MCF 10A (cell line): ENCODE measurements at regions not wholly inside any gene's neighbourhood (a gene's known extent, or its start where the extent isn't known, plus 50 kb on each side); places are given as distances from the start of the nearest gene placed in this dataset.
A peak's percentile ranks its signal among the peaks of the same experiment; 100 is the strongest.

Experiments
- BruUV-seq: library from RNA; stranded (reverse); fragments of 400-500 nt; replicated peaks from 2 replicates; lab custom pipeline; 2021; lab: Mats Ljungman, UMichigan
- CTCF ChIA-PET: fragments of 300-600 bp; sonication (Branson Sonifier 250); formaldehyde crosslinking; extraction: SDS; loops from one replicate; lab custom pipeline; 2021; ENCODE audit warnings: antibody characterized with exemption, inconsistent platforms; lab: Yijun Ruan, JAX
- POLR2A ChIA-PET: fragments of 300-600, 350-650 bp; sonication (Branson Sonifier 250); formaldehyde crosslinking; extraction: SDS; loops from one replicate; lab custom pipeline; 2020; ENCODE audit warnings: antibody characterized with exemption, inconsistent platforms; lab: Yijun Ruan, JAX
- DNase-seq: peaks from one replicate; pipeline ENCODE4 v3.0.0-alpha.2; 2018; ENCODE audit not compliant: unreplicated experiment
- H3K27ac Mint-ChIP-seq: one replicate; pipeline ENCODE4 v1.8.0; 2022; ENCODE audit warnings: mild to moderate bottlenecking, low read depth, mixed read lengths; ENCODE audit not compliant: unreplicated experiment
- H3K27me3 Mint-ChIP-seq: one replicate; pipeline ENCODE4 v1.8.0; 2022; ENCODE audit warnings: mixed read lengths; ENCODE audit not compliant: insufficient read depth, unreplicated experiment
- H3K36me3 Mint-ChIP-seq: one replicate; pipeline ENCODE4 v1.8.0; 2022; ENCODE audit warnings: mild to moderate bottlenecking, moderate library complexity, mixed read lengths; ENCODE audit not compliant: insufficient read depth, unreplicated experiment
- H3K4me1 Mint-ChIP-seq: one replicate; pipeline ENCODE4 v1.8.0; 2022; ENCODE audit warnings: mixed read lengths; ENCODE audit not compliant: insufficient read depth, unreplicated experiment
- H3K4me3 Mint-ChIP-seq: one replicate; pipeline ENCODE4 v1.8.0; 2022; ENCODE audit warnings: mild to moderate bottlenecking, moderate library complexity, mixed read lengths; ENCODE audit not compliant: unreplicated experiment
- H3K9me3 Mint-ChIP-seq: one replicate; pipeline ENCODE4 v1.8.0; 2022; ENCODE audit warnings: mixed read lengths; ENCODE audit not compliant: unreplicated experiment
- intact Hi-C: fragments of 100-400 bp; cut with micrococcal nuclease; formaldehyde crosslinking; loops from 2 replicates; pipeline ENCODE4 v1.14.1; 2022
- TF ChIP-seq, protein P1 (sequence below): fragments of 200-600 bp; IDR thresholded peaks from one replicate; pipeline ENCODE4 v1.8.0; 2022; ENCODE audit warnings: antibody characterized with exemption, mild to moderate bottlenecking; ENCODE audit not compliant: unreplicated experiment

DNA sequence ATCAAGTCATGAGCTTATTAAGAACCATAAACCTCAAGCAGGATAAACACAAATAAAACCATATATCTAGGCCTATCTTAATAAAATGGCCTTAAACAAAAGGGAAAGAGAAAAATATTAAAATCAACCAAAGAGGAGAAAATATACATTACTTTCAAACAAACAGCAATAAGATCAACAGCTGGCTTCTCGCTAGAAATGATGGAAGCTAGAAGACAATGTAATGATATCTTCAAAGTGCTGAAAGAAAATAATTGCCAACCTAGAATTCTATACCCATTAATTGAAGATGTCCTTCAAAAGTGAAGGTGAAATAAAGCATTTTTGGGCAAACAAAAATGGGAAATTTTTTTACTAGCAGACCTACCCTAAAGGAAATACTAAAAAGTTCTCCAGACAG, 142.9 kb upstream of the PODXL start:
- Mint-ChIP-seq H3K9me3 (no peaks in the 10 kb centered on the region), H3K36me3 (no peaks in the 10 kb centered on the region), H3K4me3 (no peak overlapping the region), H3K4me1 (no peaks in the 10 kb centered on the region), H3K27ac (no peak overlapping the region), H3K27me3 (peaks cover 32% of the 10 kb centered on the region)
- POLR2A ChIA-PET = no interaction called here
- no TSS peak for BruUV-seq
- intact Hi-C loops = loop anchor here (10.0 kb wide), 1 partner anchor 1735 kb away; no protein-coding TSS in a partner anchor
- CTCF ChIA-PET = interaction anchor here (0.6 to 1.4 kb wide), 3 partner anchors 9 to 603 kb away, joined by 3 to 7 read pairs (median 4); no protein-coding TSS in a partner anchor
- TF ChIP-seq, protein P1, sequence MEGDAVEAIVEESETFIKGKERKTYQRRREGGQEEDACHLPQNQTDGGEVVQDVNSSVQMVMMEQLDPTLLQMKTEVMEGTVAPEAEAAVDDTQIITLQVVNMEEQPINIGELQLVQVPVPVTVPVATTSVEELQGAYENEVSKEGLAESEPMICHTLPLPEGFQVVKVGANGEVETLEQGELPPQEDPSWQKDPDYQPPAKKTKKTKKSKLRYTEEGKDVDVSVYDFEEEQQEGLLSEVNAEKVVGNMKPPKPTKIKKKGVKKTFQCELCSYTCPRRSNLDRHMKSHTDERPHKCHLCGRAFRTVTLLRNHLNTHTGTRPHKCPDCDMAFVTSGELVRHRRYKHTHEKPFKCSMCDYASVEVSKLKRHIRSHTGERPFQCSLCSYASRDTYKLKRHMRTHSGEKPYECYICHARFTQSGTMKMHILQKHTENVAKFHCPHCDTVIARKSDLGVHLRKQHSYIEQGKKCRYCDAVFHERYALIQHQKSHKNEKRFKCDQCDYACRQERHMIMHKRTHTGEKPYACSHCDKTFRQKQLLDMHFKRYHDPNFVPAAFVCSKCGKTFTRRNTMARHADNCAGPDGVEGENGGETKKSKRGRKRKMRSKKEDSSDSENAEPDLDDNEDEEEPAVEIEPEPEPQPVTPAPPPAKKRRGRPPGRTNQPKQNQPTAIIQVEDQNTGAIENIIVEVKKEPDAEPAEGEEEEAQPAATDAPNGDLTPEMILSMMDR = no peak
- DNase-seq = no peak

- TF ChIP-seq, protein P1 = peak; percentile 96
- POLR2A ChIA-PET = interaction anchor here (0.8 kb wide), 1 partner anchor 1020 kb away, joined by 3 read pairs; no protein-coding TSS in a partner anchor
- no peaks in the 10 kb centered on the region for H3K9me3 Mint-ChIP-seq
- no peak overlapping the region for H3K4me3 Mint-ChIP-seq
- CTCF ChIA-PET = interaction anchor here (0.6 to 4.5 kb wide), 16 partner anchors 8 to 1410 kb away, joined by 3 to 32 read pairs (median 4); no protein-coding TSS in a partner anchor
- H3K27ac Mint-ChIP-seq = no peak overlapping the region
- DNase-seq = peak; percentile 46
- peaks cover 66% of the 10 kb centered on the region for H3K27me3 Mint-ChIP-seq
- H3K36me3 Mint-ChIP-seq = no peaks in the 10 kb centered on the region
- intact Hi-C loops = loop anchor here (10.0 kb wide), 1 partner anchor 1742 kb away; no protein-coding TSS in a partner anchor
- no TSS peak for BruUV-seq
- peaks cover 6% of the 10 kb centered on the region for H3K4me1 Mint-ChIP-seq
Observed at GRCh38 chr7:131692131-131692960, 135.9 kb upstream of the PODXL start.

DNA sequence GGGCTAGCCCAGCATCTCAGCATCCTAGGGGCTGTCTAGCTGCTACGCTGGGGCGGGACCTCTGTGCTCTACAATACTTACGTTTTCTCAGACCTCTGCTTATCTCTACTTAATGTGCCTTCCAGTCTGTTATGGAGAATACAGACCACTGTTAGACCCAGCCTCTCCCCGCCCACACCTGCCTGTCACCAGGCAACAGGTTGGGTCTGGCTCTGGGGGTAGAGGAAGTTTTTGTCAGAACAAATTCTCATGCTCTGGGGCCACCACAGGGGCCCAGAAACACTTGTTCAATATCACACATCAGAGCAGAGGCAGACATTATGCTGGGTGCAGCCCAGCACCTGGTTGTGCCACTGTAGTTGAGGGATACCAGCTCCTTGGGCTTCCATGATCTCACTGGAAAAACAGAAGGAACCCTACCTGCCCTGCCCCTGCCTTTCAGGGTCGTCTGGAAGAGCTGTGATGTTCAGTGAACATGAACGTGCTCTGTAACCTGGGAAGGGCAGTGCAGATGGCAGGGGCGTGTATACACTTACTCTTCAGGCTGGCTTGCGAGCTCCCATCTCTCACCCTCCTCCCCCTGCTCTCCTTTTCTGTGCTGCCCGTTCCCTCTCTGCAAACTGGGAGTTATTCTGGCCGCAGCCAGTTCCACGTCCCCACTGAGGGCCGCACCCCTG, 135.2 kb upstream of the PODXL start:
- intact Hi-C loops = loop anchor here (10.0 kb wide), 1 partner anchor 1743 kb away; no protein-coding TSS in a partner anchor
- no peaks in the 10 kb centered on the region for H3K36me3 Mint-ChIP-seq
- H3K4me3 Mint-ChIP-seq = no peak overlapping the region
- peaks cover 6% of the 10 kb centered on the region for H3K4me1 Mint-ChIP-seq
- H3K27me3 Mint-ChIP-seq = peaks cover 74% of the 10 kb centered on the region
- DNase-seq = no peak
- no peaks in the 10 kb centered on the region for H3K9me3 Mint-ChIP-seq
- TF ChIP-seq, protein P1 = no peak
- CTCF ChIA-PET = interaction anchor here (0.6 to 4.5 kb wide), 23 partner anchors 9 to 966 kb away, joined by 3 to 32 read pairs (median 4); no protein-coding TSS in a partner anchor
- H3K27ac Mint-ChIP-seq = no peak overlapping the region
- BruUV-seq = no TSS peak
- POLR2A ChIA-PET = no interaction called here

DNA sequence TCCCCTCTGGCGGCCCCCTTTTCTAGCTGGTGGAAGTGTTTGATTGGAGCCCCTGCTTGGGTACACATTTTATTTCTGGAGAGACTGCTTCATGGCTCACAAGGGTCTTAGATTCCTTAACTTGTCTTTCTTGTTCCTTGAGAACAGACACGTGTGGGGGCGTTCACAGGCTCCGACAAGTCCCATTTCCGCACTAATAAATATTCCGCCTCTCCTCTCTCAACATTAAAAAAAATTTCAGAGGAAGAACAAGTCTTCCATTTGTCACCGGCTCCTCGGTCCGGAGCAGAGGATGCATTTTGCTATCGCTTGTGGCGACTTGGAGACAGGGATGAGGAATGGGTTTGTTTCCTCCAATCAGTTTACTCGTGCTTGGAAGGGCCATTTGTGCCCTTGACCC, 134.0 kb upstream of the PODXL start:
- POLR2A ChIA-PET = no interaction called here
- CTCF ChIA-PET = interaction anchor here (0.6 to 4.5 kb wide), 14 partner anchors 9 to 890 kb away, joined by 3 to 32 read pairs (median 4); no protein-coding TSS in a partner anchor
- Mint-ChIP-seq H3K36me3 (no peaks in the 10 kb centered on the region), H3K27ac (no peak overlapping the region), H3K9me3 (no peaks in the 10 kb centered on the region), H3K4me3 (no peak overlapping the region), H3K4me1 (peaks cover 6% of the 10 kb centered on the region), H3K27me3 (peaks cover 85% of the 10 kb centered on the region)
- TF ChIP-seq, protein P1 = no peak
- no peak for DNase-seq
- no TSS peak for BruUV-seq
- intact Hi-C loops = loop anchor here (10.0 kb wide), 1 partner anchor 1744 kb away; no protein-coding TSS in a partner anchor
